PFSK-1 (cell line): ENCODE measurements at regions not wholly inside any gene's neighbourhood (a gene's known extent, or its start where the extent isn't known, plus 50 kb on each side); places are given as distances from the start of the nearest gene placed in this dataset.

ENCODE experiments used
- POLR2AphosphoS5 ChIP-seq: IDR thresholded peaks from 2 replicates; pipeline ENCODE4 v1.6.1; 2012; ENCODE audit warnings: low read depth, mild to moderate bottlenecking, control low read depth, low read length, moderate library complexity
- TAF1 ChIP-seq: IDR thresholded peaks from 2 replicates; pipeline ENCODE4 v1.6.1; 2012; ENCODE audit warnings: low read length, control low read depth, borderline replicate concordance; ENCODE audit not compliant: insufficient read depth
- TF ChIP-seq, protein P1 (sequence below), 2 experiments: IDR thresholded peaks; 2 replicates each; pipeline versions ENCODE4 v1.6.1 to v1.8.0; 2011 to 2012; ENCODE audit warnings: low read depth in 2 of 2, low read length in 2 of 2, control low read depth in 1 of 2, inconsistent platforms in 1 of 2, mild to moderate bottlenecking in 1 of 2, moderate library complexity in 1 of 2; ENCODE audit not compliant: insufficient read depth in 1 of 2

DNA sequence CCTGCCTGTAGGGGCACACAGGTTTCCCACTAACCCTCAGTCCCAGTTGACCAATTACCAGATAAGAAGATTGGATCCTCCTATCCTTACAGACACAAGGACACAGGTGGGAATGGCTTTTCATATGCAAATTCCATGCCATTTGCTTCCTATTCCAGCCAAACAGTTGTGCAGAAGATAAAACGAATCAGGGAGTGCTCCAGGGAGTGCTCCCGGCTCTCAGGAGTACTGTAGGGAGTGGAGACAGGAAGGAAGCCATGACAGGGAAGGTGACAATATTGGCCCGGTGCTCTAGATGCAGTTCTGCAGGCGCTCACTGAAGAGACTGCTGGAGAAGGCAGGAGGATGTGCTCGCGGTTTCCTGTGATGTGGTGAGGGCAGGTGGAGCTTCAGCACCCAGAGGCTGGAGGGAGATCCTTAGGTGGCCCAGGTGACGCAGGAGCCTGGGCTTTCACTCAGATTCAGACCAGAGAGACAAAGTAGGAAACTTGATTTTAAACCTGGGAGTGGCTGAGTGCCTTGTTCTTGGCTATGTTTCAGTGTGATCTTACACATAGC lies 260.0 kb downstream of the AUH start:
- no peak for TF ChIP-seq POLR2AphosphoS5
- TF ChIP-seq, protein P1, sequence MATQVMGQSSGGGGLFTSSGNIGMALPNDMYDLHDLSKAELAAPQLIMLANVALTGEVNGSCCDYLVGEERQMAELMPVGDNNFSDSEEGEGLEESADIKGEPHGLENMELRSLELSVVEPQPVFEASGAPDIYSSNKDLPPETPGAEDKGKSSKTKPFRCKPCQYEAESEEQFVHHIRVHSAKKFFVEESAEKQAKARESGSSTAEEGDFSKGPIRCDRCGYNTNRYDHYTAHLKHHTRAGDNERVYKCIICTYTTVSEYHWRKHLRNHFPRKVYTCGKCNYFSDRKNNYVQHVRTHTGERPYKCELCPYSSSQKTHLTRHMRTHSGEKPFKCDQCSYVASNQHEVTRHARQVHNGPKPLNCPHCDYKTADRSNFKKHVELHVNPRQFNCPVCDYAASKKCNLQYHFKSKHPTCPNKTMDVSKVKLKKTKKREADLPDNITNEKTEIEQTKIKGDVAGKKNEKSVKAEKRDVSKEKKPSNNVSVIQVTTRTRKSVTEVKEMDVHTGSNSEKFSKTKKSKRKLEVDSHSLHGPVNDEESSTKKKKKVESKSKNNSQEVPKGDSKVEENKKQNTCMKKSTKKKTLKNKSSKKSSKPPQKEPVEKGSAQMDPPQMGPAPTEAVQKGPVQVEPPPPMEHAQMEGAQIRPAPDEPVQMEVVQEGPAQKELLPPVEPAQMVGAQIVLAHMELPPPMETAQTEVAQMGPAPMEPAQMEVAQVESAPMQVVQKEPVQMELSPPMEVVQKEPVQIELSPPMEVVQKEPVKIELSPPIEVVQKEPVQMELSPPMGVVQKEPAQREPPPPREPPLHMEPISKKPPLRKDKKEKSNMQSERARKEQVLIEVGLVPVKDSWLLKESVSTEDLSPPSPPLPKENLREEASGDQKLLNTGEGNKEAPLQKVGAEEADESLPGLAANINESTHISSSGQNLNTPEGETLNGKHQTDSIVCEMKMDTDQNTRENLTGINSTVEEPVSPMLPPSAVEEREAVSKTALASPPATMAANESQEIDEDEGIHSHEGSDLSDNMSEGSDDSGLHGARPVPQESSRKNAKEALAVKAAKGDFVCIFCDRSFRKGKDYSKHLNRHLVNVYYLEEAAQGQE (IDR thresholded peaks at IDR 0.05; ENCODE audit: insufficient read depth in 1 of 2, low read depth in 2 of 2, low read length in 2 of 2): no peak
- TF ChIP-seq TAF1: no peak
